ENCODE measurements at regions not wholly inside any gene's neighbourhood (a gene's known extent, or its start where the extent isn't known, plus 50 kb on each side); places are given as distances from the start of the nearest gene placed in this dataset.
A peak's percentile ranks its signal among the peaks of the same experiment; 100 is the strongest.

- TF ChIP-seq CTCF (IDR thresholded peaks at IDR 0.05; ENCODE audit: unreplicated experiment): no peak
- H3K9me3 Mint-ChIP-seq (ENCODE audit: unreplicated experiment): no peaks in the 10 kb centered on the region
- H3K27me3 Mint-ChIP-seq (ENCODE audit: unreplicated experiment): peaks cover 3% of the 10 kb centered on the region
- H3K36me3 Mint-ChIP-seq (ENCODE audit: low read depth, unreplicated experiment): no peaks in the 10 kb centered on the region
- no peak for DNase-seq (ENCODE audit: low spot score)
- no peaks in the 10 kb centered on the region for H3K4me1 Mint-ChIP-seq (ENCODE audit: unreplicated experiment)
- H3K4me3 Mint-ChIP-seq (ENCODE audit: unreplicated experiment): no peak overlapping the region
- no peak overlapping the region for H3K27ac Mint-ChIP-seq (ENCODE audit: unreplicated experiment)
Observed at GRCh38 chr12:131617596-131618302, 93.1 kb upstream of the SFSWAP start.

GRCh38 chr12:131618303-131618658 is 92.6 kb upstream of the SFSWAP start:
- Mint-ChIP-seq H3K9me3 (ENCODE audit: unreplicated experiment) (no peaks in the 10 kb centered on the region), H3K4me3 (ENCODE audit: unreplicated experiment) (no peak overlapping the region), H3K27ac (ENCODE audit: unreplicated experiment) (no peak overlapping the region), H3K27me3 (ENCODE audit: unreplicated experiment) (peaks cover 3% of the 10 kb centered on the region), H3K36me3 (ENCODE audit: low read depth, unreplicated experiment) (no peaks in the 10 kb centered on the region), H3K4me1 (ENCODE audit: unreplicated experiment) (no peaks in the 10 kb centered on the region)
- DNase-seq (ENCODE audit: low spot score): peak; percentile 53
- TF ChIP-seq CTCF (IDR thresholded peaks at IDR 0.05; ENCODE audit: unreplicated experiment): no peak

GRCh38 chr12:131618701-131619100 is 92.2 kb upstream of the SFSWAP start:
- no peak for TF ChIP-seq CTCF (IDR thresholded peaks at IDR 0.05; ENCODE audit: unreplicated experiment)
- no peak for DNase-seq (ENCODE audit: low spot score)
- peaks cover 3% of the 10 kb centered on the region for H3K27me3 Mint-ChIP-seq (ENCODE audit: unreplicated experiment)
- H3K36me3 Mint-ChIP-seq (ENCODE audit: low read depth, unreplicated experiment): no peaks in the 10 kb centered on the region
- H3K4me1 Mint-ChIP-seq (ENCODE audit: unreplicated experiment): no peaks in the 10 kb centered on the region
- no peak overlapping the region for H3K4me3 Mint-ChIP-seq (ENCODE audit: unreplicated experiment)
- H3K27ac Mint-ChIP-seq (ENCODE audit: unreplicated experiment): no peak overlapping the region
- H3K9me3 Mint-ChIP-seq (ENCODE audit: unreplicated experiment): no peaks in the 10 kb centered on the region

GRCh38 chr12:131619106-131619642 is 91.7 kb upstream of the SFSWAP start:
- no peak overlapping the region for H3K4me3 Mint-ChIP-seq (ENCODE audit: unreplicated experiment)
- no peak for DNase-seq (ENCODE audit: low spot score)
- no peak for TF ChIP-seq CTCF (IDR thresholded peaks at IDR 0.05; ENCODE audit: unreplicated experiment)
- H3K36me3 Mint-ChIP-seq (ENCODE audit: low read depth, unreplicated experiment): no peaks in the 10 kb centered on the region
- no peak overlapping the region for H3K27ac Mint-ChIP-seq (ENCODE audit: unreplicated experiment)
- H3K9me3 Mint-ChIP-seq (ENCODE audit: unreplicated experiment): no peaks in the 10 kb centered on the region
- peaks cover 3% of the 10 kb centered on the region for H3K27me3 Mint-ChIP-seq (ENCODE audit: unreplicated experiment)
- no peaks in the 10 kb centered on the region for H3K4me1 Mint-ChIP-seq (ENCODE audit: unreplicated experiment)

GRCh38 chr12:131619736-131620506 is 91.0 kb upstream of the SFSWAP start:
- no peak for DNase-seq (ENCODE audit: low spot score)
- H3K4me1 Mint-ChIP-seq (ENCODE audit: unreplicated experiment): no peaks in the 10 kb centered on the region
- peaks cover 3% of the 10 kb centered on the region for H3K27me3 Mint-ChIP-seq (ENCODE audit: unreplicated experiment)
- H3K36me3 Mint-ChIP-seq (ENCODE audit: low read depth, unreplicated experiment): no peaks in the 10 kb centered on the region
- no peak for TF ChIP-seq CTCF (IDR thresholded peaks at IDR 0.05; ENCODE audit: unreplicated experiment)
- H3K4me3 Mint-ChIP-seq (ENCODE audit: unreplicated experiment): no peak overlapping the region
- no peak overlapping the region for H3K27ac Mint-ChIP-seq (ENCODE audit: unreplicated experiment)
- no peaks in the 10 kb centered on the region for H3K9me3 Mint-ChIP-seq (ENCODE audit: unreplicated experiment)
